Astrocyte (in vitro differentiated cells and primary cell): ENCODE measurements at regions not wholly inside any gene's neighbourhood (a gene's known extent, or its start where the extent isn't known, plus 50 kb on each side); places are given as distances from the start of the nearest gene placed in this dataset.

ENCODE experiments used
- CTCF ChIP-seq: IDR thresholded peaks from 2 replicates; pipeline ENCODE4 v1.5.1; 2011; ENCODE audit warnings: low read depth, mild to moderate bottlenecking, inconsistent platforms, low read length, moderate library complexity; ENCODE audit not compliant: insufficient read depth
- EZH2 ChIP-seq: IDR thresholded peaks from 2 replicates; pipeline ENCODE4 v1.6.1; 2012; ENCODE audit warnings: mild to moderate bottlenecking, low read length, inconsistent platforms; ENCODE audit not compliant: insufficient read depth

- TF ChIP-seq CTCF (no peak), EZH2 (no peak)
These were observed 423.2 kb downstream of the RERGL start for GRCh38 chr12:17666641-17667324.
